B cell (primary cell): ENCODE measurements at regions not wholly inside any gene's neighbourhood (a gene's known extent, or its start where the extent isn't known, plus 50 kb on each side); places are given as distances from the start of the nearest gene placed in this dataset.

ENCODE experiments used
- CTCF ChIP-seq: fragments of 200-600 bp; IDR thresholded peaks from one replicate; pipeline ENCODE4 v1.8.0; 2022; ENCODE audit warnings: antibody characterized with exemption, mild to moderate bottlenecking
- EZH2 ChIP-seq: IDR thresholded peaks from 2 replicates; pipeline ENCODE4 v1.6.1; 2012; ENCODE audit warnings: borderline replicate concordance, low read depth, mild to moderate bottlenecking, moderate library complexity, low read length; ENCODE audit not compliant: insufficient read depth, poor library complexity, severe bottlenecking

DNA sequence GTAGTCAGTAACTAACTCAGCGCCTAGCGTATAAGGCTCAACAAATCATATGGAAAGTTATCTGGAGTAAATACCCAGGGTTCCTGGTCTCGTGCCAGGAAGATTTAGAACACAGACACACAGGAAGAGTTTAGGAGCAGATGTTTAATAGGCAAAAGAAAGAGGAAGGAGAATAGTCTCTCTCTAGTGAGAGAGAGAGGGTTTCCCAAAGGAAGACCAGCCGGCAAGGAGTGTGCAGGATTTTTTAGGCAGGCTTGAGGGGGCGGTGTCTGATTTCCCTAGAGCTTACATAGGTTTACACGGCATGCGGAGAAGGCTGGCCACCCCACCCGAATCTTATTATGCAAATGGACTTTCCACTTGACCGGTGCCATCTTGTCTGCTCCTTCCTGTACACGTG lies 284.0 kb upstream of the FRG1 start:
- TF ChIP-seq CTCF: no peak
- TF ChIP-seq EZH2: no peak
